ENCODE measurements at regions not wholly inside any gene's neighbourhood (a gene's known extent, or its start where the extent isn't known, plus 50 kb on each side); places are given as distances from the start of the nearest gene placed in this dataset.

DNA sequence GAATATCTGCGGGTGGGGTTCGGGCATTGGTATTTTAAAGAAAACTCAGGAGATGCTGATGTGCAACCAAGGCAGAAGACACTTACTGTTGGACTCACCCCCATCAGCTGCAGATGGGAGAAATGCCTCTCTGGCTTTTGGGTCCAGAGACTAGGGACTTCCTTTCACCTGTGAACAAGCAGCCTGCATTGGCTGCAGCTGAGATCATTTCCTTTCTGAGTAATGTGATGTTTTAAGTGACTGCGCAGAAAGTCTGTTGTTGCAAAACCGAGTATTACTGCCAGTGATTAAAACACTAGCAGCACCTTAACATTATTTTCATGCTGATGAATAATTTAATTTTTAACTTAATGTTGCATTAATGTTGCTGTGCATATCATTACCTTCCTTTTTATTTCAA lies 143.0 kb downstream of the TSN start:
- no peak for TF ChIP-seq POLR2A (IDR thresholded peaks at IDR 0.05; ENCODE audit: low read length)
- TF ChIP-seq GATA1 (IDR thresholded peaks at IDR 0.05; ENCODE audit: low read depth, low read length): no peak
